ENCODE measurements at regions not wholly inside any gene's neighbourhood (a gene's known extent, or its start where the extent isn't known, plus 50 kb on each side); places are given as distances from the start of the nearest gene placed in this dataset.

DNA sequence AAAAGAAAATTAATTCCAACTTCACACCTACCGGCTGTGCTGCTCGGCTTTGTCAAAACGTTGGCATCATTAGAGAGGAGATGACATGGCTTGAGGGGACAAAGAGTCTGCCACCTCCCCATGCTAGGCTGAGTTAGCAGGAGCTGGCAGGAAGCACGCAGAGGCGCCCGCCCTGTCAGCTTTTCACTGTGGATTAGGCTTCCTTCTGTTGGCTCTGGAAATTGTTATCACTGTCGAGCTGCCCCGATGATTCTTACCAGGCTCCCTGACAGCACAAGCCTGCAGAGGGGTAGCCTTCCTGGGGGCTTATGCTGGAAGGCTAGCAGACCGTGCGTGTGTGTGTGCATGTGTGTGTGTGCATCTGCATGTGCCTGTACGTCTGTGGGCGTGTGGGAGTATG is 490.9 kb upstream of the TBX3 start:
- TF ChIP-seq, protein P1, sequence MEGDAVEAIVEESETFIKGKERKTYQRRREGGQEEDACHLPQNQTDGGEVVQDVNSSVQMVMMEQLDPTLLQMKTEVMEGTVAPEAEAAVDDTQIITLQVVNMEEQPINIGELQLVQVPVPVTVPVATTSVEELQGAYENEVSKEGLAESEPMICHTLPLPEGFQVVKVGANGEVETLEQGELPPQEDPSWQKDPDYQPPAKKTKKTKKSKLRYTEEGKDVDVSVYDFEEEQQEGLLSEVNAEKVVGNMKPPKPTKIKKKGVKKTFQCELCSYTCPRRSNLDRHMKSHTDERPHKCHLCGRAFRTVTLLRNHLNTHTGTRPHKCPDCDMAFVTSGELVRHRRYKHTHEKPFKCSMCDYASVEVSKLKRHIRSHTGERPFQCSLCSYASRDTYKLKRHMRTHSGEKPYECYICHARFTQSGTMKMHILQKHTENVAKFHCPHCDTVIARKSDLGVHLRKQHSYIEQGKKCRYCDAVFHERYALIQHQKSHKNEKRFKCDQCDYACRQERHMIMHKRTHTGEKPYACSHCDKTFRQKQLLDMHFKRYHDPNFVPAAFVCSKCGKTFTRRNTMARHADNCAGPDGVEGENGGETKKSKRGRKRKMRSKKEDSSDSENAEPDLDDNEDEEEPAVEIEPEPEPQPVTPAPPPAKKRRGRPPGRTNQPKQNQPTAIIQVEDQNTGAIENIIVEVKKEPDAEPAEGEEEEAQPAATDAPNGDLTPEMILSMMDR (conservative IDR thresholded peaks at IDR 0.05 in 1 of 2, IDR thresholded peaks at IDR 0.05 in 1 of 2; ENCODE audit: low read depth in 1 of 2, low read length in 2 of 2) = no peak
- TF ChIP-seq EZH2 (IDR thresholded peaks at IDR 0.05; ENCODE audit: low read length, missing control alignments) = no peak

Data from fibroblast of lung (primary cell).